ENCODE measurements at regions not wholly inside any gene's neighbourhood (a gene's known extent, or its start where the extent isn't known, plus 50 kb on each side); places are given as distances from the start of the nearest gene placed in this dataset.

DNA sequence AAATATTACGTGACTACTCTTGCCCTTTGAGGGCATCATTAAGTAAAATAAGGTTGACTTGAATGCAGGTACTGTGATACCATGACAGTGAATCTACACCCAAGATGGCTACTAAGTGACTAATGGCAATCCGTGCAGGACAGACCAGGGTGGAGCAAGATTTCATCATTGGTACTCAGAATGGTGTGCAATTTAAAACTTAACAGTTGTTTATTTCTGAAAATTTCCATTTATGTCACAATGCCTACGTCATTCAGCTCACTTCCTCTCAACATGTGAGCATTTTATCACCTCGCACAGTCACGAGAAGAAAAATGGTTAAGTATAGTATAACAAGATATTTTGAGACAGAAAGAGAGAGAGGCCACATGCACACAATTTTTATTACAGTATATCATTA lies 50.3 kb upstream of the MET start (continued):
- TF ChIP-seq, protein P1, sequence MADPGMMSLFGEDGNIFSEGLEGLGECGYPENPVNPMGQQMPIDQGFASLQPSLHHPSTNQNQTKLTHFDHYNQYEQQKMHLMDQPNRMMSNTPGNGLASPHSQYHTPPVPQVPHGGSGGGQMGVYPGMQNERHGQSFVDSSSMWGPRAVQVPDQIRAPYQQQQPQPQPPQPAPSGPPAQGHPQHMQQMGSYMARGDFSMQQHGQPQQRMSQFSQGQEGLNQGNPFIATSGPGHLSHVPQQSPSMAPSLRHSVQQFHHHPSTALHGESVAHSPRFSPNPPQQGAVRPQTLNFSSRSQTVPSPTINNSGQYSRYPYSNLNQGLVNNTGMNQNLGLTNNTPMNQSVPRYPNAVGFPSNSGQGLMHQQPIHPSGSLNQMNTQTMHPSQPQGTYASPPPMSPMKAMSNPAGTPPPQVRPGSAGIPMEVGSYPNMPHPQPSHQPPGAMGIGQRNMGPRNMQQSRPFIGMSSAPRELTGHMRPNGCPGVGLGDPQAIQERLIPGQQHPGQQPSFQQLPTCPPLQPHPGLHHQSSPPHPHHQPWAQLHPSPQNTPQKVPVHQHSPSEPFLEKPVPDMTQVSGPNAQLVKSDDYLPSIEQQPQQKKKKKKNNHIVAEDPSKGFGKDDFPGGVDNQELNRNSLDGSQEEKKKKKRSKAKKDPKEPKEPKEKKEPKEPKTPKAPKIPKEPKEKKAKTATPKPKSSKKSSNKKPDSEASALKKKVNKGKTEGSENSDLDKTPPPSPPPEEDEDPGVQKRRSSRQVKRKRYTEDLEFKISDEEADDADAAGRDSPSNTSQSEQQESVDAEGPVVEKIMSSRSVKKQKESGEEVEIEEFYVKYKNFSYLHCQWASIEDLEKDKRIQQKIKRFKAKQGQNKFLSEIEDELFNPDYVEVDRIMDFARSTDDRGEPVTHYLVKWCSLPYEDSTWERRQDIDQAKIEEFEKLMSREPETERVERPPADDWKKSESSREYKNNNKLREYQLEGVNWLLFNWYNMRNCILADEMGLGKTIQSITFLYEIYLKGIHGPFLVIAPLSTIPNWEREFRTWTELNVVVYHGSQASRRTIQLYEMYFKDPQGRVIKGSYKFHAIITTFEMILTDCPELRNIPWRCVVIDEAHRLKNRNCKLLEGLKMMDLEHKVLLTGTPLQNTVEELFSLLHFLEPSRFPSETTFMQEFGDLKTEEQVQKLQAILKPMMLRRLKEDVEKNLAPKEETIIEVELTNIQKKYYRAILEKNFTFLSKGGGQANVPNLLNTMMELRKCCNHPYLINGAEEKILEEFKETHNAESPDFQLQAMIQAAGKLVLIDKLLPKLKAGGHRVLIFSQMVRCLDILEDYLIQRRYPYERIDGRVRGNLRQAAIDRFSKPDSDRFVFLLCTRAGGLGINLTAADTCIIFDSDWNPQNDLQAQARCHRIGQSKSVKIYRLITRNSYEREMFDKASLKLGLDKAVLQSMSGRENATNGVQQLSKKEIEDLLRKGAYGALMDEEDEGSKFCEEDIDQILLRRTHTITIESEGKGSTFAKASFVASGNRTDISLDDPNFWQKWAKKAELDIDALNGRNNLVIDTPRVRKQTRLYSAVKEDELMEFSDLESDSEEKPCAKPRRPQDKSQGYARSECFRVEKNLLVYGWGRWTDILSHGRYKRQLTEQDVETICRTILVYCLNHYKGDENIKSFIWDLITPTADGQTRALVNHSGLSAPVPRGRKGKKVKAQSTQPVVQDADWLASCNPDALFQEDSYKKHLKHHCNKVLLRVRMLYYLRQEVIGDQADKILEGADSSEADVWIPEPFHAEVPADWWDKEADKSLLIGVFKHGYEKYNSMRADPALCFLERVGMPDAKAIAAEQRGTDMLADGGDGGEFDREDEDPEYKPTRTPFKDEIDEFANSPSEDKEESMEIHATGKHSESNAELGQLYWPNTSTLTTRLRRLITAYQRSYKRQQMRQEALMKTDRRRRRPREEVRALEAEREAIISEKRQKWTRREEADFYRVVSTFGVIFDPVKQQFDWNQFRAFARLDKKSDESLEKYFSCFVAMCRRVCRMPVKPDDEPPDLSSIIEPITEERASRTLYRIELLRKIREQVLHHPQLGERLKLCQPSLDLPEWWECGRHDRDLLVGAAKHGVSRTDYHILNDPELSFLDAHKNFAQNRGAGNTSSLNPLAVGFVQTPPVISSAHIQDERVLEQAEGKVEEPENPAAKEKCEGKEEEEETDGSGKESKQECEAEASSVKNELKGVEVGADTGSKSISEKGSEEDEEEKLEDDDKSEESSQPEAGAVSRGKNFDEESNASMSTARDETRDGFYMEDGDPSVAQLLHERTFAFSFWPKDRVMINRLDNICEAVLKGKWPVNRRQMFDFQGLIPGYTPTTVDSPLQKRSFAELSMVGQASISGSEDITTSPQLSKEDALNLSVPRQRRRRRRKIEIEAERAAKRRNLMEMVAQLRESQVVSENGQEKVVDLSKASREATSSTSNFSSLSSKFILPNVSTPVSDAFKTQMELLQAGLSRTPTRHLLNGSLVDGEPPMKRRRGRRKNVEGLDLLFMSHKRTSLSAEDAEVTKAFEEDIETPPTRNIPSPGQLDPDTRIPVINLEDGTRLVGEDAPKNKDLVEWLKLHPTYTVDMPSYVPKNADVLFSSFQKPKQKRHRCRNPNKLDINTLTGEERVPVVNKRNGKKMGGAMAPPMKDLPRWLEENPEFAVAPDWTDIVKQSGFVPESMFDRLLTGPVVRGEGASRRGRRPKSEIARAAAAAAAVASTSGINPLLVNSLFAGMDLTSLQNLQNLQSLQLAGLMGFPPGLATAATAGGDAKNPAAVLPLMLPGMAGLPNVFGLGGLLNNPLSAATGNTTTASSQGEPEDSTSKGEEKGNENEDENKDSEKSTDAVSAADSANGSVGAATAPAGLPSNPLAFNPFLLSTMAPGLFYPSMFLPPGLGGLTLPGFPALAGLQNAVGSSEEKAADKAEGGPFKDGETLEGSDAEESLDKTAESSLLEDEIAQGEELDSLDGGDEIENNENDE (IDR thresholded peaks at IDR 0.05; ENCODE audit: insufficient replicate concordance, low read length) = no peak
- no peak for TF ChIP-seq HDAC2 (IDR thresholded peaks at IDR 0.05; ENCODE audit: borderline replicate concordance in 1 of 2, low read depth in 2 of 2, low read length in 2 of 2)
- TF ChIP-seq POLR2AphosphoS5 (IDR thresholded peaks at IDR 0.05; ENCODE audit: low read depth, low read length) = no peak
- TF ChIP-seq SIRT6 (IDR thresholded peaks at IDR 0.05; ENCODE audit: low read length) = no peak
- TF ChIP-seq, protein P2, sequence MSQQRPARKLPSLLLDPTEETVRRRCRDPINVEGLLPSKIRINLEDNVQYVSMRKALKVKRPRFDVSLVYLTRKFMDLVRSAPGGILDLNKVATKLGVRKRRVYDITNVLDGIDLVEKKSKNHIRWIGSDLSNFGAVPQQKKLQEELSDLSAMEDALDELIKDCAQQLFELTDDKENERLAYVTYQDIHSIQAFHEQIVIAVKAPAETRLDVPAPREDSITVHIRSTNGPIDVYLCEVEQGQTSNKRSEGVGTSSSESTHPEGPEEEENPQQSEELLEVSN (IDR thresholded peaks at IDR 0.05) = no peak
- TF ChIP-seq SAP30 (IDR thresholded peaks at IDR 0.05; ENCODE audit: insufficient read depth, insufficient replicate concordance, low read length) = no peak
- no peak for TF ChIP-seq BACH1 (IDR thresholded peaks at IDR 0.05; ENCODE audit: low read length)
- no peak for TF ChIP-seq SUZ12 (IDR thresholded peaks at IDR 0.05; ENCODE audit: low read length)

Data from H1 (cell line).